Esophagus muscularis mucosa (tissue), 4 donors: ENCODE measurements at regions not wholly inside any gene's neighbourhood (a gene's known extent, or its start where the extent isn't known, plus 50 kb on each side); places are given as distances from the start of the nearest gene placed in this dataset.

ENCODE experiments used
- EP300 ChIP-seq: sonication (generic); formaldehyde crosslinking; IDR thresholded peaks from one replicate; pipeline ENCODE4 v1.6.1; 2017; ENCODE audit warnings: antibody characterized with exemption
- POLR2A ChIP-seq: fragments of 450-650 bp; IDR thresholded peaks from one replicate; pipeline ENCODE4 v1.6.1; 2017; ENCODE audit warnings: antibody characterized with exemption, moderate library complexity, mild to moderate bottlenecking, low read depth
- POLR2AphosphoS5 ChIP-seq, 2 donors: sonication (generic); formaldehyde crosslinking; IDR thresholded peaks; one replicate each; pipeline ENCODE4 v1.6.1; 2017; ENCODE audit warnings: antibody characterized with exemption in 2 of 2
- TF ChIP-seq, protein P1 (sequence below), 3 experiments: fragments of 200-600 bp in 2 of 3; fragments of 450-650 bp in 1 of 3; sonication (generic) in 2 of 3; IDR thresholded peaks; one replicate each; pipeline ENCODE4 v1.5.1; 2017 to 2019; ENCODE audit warnings: antibody characterized with exemption in 3 of 3, mild to moderate bottlenecking in 2 of 3, moderate library complexity in 1 of 3

DNA sequence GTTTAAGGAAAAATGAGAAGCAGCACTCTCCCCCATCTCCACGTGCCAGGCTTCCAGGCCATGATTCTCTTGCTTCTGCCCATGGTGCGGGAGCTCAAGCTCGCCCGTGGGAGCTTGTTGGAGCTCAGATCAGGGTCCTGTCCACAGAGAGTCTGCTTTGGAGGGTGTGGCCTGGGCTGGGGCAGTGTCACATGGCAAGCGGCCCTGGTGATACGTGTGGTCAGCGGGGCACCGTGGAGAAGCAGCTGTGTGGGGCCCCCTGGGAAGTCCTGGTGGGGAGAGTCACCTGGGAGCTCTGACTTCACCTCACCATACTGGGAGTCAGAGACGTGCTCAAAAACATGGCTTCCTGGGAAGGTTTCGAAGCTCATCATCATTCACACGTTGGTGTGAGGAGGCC, 275.3 kb downstream of the GADD45G start:
- TF ChIP-seq, protein P1, sequence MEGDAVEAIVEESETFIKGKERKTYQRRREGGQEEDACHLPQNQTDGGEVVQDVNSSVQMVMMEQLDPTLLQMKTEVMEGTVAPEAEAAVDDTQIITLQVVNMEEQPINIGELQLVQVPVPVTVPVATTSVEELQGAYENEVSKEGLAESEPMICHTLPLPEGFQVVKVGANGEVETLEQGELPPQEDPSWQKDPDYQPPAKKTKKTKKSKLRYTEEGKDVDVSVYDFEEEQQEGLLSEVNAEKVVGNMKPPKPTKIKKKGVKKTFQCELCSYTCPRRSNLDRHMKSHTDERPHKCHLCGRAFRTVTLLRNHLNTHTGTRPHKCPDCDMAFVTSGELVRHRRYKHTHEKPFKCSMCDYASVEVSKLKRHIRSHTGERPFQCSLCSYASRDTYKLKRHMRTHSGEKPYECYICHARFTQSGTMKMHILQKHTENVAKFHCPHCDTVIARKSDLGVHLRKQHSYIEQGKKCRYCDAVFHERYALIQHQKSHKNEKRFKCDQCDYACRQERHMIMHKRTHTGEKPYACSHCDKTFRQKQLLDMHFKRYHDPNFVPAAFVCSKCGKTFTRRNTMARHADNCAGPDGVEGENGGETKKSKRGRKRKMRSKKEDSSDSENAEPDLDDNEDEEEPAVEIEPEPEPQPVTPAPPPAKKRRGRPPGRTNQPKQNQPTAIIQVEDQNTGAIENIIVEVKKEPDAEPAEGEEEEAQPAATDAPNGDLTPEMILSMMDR (IDR thresholded peaks at IDR 0.05), result no peak
- no peak for TF ChIP-seq POLR2AphosphoS5 (IDR thresholded peaks at IDR 0.05)
- TF ChIP-seq POLR2A, result no peak
- no peak for TF ChIP-seq EP300
